WI38 (cell line): ENCODE measurements at regions not wholly inside any gene's neighbourhood (a gene's known extent, or its start where the extent isn't known, plus 50 kb on each side); places are given as distances from the start of the nearest gene placed in this dataset.

ENCODE experiments used
- H3K4me3 ChIP-seq: 2 replicates; pipeline ENCODE4 v1.5.1; 2011; ENCODE audit warnings: low read depth, mild to moderate bottlenecking, control low read depth, low read length
- TF ChIP-seq, protein P1 (sequence below): IDR thresholded peaks from 2 replicates; pipeline ENCODE4 v1.5.1; 2012; ENCODE audit warnings: low read depth, mild to moderate bottlenecking, control low read depth, low read length

DNA sequence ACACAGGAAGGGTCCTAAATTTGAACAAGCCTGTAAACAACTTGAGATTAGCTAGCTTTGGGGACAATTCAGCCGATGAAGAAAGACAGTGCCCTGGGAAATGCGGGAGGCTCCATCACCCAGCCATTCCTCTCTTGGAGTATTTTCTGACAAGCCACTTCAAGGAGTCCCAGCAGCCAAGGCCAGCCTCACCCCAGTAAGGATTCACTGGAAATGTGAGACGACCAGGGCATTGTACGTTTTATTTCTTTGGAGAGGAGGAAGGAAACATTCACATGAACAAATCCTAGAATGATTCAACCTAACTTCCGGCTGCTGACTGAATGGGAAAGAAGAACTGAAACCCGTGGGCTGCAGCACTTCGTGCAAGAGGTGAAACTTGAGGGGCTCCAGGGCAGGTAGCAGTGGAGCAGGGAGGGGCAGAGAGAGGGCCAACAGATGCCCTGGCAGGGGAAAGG is 116.4 kb upstream of the ARHGEF3 start:
- no peak overlapping the region for H3K4me3 ChIP-seq
- TF ChIP-seq, protein P1, sequence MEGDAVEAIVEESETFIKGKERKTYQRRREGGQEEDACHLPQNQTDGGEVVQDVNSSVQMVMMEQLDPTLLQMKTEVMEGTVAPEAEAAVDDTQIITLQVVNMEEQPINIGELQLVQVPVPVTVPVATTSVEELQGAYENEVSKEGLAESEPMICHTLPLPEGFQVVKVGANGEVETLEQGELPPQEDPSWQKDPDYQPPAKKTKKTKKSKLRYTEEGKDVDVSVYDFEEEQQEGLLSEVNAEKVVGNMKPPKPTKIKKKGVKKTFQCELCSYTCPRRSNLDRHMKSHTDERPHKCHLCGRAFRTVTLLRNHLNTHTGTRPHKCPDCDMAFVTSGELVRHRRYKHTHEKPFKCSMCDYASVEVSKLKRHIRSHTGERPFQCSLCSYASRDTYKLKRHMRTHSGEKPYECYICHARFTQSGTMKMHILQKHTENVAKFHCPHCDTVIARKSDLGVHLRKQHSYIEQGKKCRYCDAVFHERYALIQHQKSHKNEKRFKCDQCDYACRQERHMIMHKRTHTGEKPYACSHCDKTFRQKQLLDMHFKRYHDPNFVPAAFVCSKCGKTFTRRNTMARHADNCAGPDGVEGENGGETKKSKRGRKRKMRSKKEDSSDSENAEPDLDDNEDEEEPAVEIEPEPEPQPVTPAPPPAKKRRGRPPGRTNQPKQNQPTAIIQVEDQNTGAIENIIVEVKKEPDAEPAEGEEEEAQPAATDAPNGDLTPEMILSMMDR = no peak

DNA sequence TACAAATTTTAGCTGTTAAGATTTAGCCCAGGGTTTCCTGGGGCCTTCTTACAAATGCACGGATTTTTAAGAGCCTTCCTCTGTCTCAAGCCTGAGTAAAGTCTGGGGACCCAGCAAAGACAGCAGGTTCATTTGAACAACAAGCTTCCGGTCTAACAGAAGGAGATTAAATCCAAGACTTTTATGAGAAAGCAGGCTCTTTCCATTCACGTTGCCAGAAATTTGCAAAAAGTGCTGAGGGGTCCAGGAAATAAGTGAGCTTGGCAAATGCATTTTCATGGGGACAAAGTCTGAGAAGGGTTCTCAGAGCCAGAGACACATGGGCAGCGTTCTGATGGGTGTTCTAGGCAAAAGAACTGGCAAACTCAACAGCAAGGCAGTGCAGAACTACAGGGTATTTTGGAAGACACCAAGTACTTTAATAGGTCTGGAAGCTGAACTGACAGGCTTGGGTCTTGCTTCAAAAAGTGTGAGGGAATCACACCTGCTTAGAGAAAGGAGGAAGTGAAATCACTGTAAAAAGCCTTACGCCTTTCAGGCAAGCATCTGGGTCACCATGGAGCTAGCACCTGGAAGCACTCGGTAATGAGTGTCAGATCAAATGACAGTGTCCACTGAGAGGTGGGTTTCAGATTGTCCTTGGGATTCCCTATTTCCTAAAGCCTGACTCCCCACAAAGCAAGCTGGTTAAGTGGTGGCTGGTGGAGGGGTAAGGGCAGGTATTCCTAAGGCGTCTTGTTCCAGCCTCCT is 115.8 kb upstream of the ARHGEF3 start:
- TF ChIP-seq, protein P1 = no peak
- H3K4me3 ChIP-seq = no peak overlapping the region

DNA sequence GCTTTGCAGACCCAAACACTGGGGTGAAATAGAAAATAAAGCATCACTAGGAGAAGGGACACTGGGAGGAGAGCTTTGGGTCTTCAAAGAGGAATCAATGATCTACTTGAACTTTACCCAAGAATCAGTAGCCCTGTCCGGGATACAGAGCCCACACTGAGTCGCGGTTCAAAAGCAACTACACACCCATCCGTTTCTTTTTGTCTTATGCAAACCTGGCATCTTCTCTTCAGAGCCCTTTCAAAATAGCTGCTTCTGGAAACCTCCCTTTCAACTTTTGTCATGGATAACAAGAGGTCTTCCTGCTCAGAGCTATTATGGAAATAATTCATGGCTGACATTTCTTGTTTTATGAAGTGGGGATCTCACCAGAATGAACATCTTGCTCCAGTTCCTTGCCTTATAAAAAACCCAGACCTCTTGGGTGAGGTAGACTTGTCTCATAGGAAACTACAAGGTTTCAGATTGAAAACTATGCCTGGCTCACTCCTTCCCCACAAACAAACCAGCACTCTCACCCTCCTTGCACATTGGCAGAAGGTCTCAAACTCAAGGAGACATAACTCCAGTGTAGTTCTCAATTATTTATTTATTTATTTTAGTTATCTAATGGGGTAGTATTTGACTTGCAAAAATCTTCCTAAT is 115.1 kb upstream of the ARHGEF3 start:
- H3K4me3 ChIP-seq = no peak overlapping the region
- TF ChIP-seq, protein P1 = no peak

DNA sequence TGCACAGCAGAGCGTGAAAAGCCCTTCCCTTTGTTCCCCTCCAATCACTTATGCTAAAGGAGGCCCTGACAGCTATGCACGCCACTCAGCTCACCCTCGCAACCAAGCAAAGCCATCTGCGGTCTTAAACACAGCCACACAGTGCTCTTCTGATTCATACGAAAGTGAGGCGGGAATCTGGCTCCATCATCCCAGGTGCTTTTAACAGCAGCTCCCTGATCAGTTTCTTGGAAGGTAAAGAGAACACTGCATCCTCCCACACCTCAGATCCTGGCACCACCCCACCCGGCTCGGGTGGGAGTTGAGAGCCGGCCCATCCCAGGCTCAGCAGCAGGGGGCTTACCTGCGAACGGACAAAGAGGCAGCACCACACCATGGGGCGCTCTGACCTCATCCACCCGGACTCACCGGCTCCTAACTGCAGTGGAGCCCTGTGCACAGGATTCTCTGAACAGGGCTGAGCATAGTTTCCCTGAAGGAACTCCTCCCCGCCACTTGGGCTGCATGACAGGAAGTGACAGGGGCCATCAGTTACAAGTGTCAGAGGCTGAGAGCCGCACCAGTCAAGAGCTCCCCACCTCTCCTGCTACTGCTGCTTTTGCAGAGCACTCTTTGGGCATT is 114.3 kb upstream of the ARHGEF3 start:
- TF ChIP-seq, protein P1 = no peak
- no peak overlapping the region for H3K4me3 ChIP-seq

DNA sequence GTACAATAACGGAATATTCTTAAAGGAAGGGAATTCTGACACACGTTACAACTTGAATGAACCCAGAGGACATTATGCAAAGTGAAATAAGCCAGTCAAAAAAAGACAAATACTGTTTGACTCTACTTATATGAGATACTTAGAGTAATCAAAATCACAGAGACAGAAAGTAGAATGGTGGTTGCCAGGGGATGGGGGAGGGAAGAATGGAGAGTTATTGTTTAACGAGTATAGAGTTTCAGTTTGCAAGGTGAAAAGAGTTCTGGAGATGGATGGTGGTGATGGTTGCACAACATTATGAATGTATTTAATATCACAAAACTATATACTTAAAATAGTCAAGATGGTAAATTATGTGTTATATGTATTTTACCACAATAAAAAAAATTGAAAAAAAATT is 112.9 kb upstream of the ARHGEF3 start:
- TF ChIP-seq, protein P1 = no peak
- H3K4me3 ChIP-seq = no peak overlapping the region

DNA sequence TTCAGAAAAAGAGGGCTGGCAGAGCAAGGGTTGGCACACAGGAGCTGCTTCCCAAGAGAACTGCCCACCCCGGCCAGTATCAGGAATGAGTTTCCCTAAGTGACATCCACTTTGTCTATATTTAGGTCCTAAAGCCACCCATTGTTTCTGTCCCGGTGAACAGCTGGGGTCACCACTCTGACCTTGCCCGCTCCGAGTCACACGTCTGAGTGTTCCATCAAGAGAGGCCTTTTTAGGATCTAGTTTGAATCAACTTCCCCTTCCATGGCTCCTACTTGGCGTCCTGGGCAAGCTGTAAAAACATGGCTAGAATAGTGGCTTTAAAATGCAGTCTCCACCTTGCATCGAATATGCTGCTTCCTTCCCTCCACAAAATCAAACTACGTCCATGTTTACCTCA is 109.6 kb upstream of the ARHGEF3 start:
- TF ChIP-seq, protein P1 = no peak
- H3K4me3 ChIP-seq = no peak overlapping the region

DNA sequence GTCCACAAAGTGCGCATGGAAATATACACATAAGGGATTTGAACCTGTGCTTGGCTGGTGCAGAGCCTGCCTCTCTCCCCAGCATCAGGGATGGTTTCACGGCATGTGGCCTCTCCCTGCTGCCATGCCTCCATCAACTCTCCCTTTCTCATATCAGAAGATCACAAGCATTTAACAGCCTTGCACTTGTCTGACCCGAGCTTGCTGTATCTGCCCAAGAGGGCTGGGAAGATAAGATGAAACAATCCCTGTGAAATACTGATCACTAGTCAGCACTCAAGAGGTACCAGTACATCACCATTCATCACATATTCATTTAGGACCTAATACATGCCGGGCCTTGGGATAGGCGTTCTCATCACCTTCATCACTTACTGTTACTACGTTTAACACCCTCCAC is 107.6 kb upstream of the ARHGEF3 start:
- no peak overlapping the region for H3K4me3 ChIP-seq
- TF ChIP-seq, protein P1 = no peak
